Thyroid gland (tissue), 4 donors: ENCODE measurements at regions not wholly inside any gene's neighbourhood (a gene's known extent, or its start where the extent isn't known, plus 50 kb on each side); places are given as distances from the start of the nearest gene placed in this dataset.

Experiments used
- POLR2A ChIP-seq, 2 donors: fragments of 450-650 bp; IDR thresholded peaks; one replicate each; pipeline ENCODE4 v1.6.1; 2017; ENCODE audit warnings: antibody characterized with exemption in 2 of 2, mild to moderate bottlenecking in 2 of 2, moderate library complexity in 1 of 2
- TF ChIP-seq, protein P1 (sequence below), 6 experiments: fragments of 200-600 bp in 3 of 6; fragments of 450-650 bp in 3 of 6; sonication (generic) in 3 of 6; IDR thresholded peaks; one replicate each; pipeline ENCODE4 v1.5.1; 2016 to 2019; ENCODE audit warnings: antibody characterized with exemption in 6 of 6, mild to moderate bottlenecking in 2 of 6, inconsistent platforms in 1 of 6, moderate library complexity in 1 of 6

DNA sequence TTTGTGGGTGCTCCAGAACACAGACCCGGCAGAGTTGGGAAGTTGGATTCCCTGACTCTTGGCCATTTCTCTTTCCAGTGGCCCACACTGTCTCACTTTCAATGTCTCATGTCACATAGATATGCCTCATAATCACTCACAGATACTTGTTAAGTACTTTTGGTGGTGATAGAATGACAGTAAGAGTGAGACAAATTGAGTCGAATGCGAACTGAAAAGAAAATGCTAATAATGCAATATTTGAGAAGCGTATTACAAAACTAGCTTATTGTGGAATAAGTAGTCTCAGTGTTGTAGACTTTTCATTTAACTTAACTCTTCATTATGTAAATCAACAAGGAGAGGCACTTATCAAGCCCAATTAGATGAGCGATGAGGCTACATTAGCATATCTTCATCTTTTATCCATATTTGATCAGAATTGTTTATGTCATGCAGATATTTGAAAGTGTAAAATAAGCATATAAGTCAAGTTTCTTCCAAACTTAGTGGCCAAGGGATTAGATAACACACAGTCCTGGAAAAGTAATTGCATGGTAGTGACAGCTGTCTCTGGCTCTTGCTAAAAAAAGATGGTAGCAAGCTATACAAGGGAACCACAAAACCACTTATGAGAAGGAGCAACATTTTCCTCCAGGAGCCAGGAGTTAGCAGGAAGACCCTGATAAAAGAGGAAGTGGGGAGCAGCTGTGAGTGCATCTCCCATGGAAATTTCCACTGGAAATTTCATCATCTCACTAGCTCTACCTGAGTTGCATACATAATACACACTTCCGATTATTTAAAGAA, 243.6 kb downstream of the ARRDC4 start:
- no peak for TF ChIP-seq POLR2A (IDR thresholded peaks at IDR 0.05)
- TF ChIP-seq, protein P1, sequence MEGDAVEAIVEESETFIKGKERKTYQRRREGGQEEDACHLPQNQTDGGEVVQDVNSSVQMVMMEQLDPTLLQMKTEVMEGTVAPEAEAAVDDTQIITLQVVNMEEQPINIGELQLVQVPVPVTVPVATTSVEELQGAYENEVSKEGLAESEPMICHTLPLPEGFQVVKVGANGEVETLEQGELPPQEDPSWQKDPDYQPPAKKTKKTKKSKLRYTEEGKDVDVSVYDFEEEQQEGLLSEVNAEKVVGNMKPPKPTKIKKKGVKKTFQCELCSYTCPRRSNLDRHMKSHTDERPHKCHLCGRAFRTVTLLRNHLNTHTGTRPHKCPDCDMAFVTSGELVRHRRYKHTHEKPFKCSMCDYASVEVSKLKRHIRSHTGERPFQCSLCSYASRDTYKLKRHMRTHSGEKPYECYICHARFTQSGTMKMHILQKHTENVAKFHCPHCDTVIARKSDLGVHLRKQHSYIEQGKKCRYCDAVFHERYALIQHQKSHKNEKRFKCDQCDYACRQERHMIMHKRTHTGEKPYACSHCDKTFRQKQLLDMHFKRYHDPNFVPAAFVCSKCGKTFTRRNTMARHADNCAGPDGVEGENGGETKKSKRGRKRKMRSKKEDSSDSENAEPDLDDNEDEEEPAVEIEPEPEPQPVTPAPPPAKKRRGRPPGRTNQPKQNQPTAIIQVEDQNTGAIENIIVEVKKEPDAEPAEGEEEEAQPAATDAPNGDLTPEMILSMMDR (IDR thresholded peaks at IDR 0.05) = no peak
